HUES6 (cell line): ENCODE measurements at regions not wholly inside any gene's neighbourhood (a gene's known extent, or its start where the extent isn't known, plus 50 kb on each side); places are given as distances from the start of the nearest gene placed in this dataset.
"Not testable (repeated sequence)": the region's sequence is repeated elsewhere in the genome, so short reads cannot be mapped to it uniquely, and the experiment has no call there.

Source experiments
- H3K27ac ChIP-seq: 2 replicates; pipeline ENCODE4 v1.7.0; 2013; ENCODE audit warnings: low read depth, mild to moderate bottlenecking, low read length, inconsistent platforms
- H3K27me3 ChIP-seq: 2 replicates; pipeline ENCODE4 v1.6.1; 2013; ENCODE audit warnings: low read length; ENCODE audit not compliant: control insufficient read depth, insufficient read depth
- H3K36me3 ChIP-seq: 2 replicates; pipeline ENCODE4 v1.6.1; 2013; ENCODE audit warnings: low read length; ENCODE audit not compliant: control insufficient read depth, insufficient read depth
- H3K4me1 ChIP-seq: 2 replicates; pipeline ENCODE4 v1.6.1; 2013; ENCODE audit warnings: low read length; ENCODE audit not compliant: control insufficient read depth, insufficient read depth
- H3K4me3 ChIP-seq: 2 replicates; pipeline ENCODE4 v1.5.1; 2013; ENCODE audit warnings: low read depth, low read length
- H3K9ac ChIP-seq: one replicate; pipeline ENCODE4 v1.6.1; 2013; ENCODE audit warnings: mild to moderate bottlenecking, low read length
- H3K9me3 ChIP-seq: 2 replicates; pipeline ENCODE4 v1.6.1; 2013; ENCODE audit warnings: low read depth, low read length; ENCODE audit not compliant: control insufficient read depth, insufficient read depth

DNA sequence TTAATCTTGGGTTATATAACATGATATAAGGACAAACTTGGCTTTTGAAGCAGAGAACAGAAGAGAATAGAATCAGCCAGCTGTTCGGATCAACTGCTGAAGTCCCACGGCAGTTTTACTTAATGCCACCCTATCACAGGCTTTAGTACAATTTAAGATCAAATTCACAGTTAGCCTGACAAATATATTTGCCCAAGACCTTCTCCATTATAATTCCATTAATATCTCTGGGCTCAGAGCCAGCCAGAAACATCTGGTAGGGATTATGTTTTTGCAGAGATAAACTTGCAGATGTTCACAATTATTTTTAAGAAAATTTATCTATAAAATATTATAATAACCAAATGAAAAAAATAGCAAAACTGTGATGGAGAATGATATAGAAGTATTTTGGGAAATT lies 381.4 kb downstream of the RAD51AP2 start:
- Histone ChIP-seq H3K9me3 (no peaks in the 10 kb centered on the region), H3K27me3 (no peaks in the 10 kb centered on the region), H3K27ac (no peak overlapping the region), H3K9ac (no peak overlapping the region), H3K4me3 (no peak overlapping the region), H3K36me3 (no peaks in the 10 kb centered on the region), H3K4me1 (peaks cover 4% of the 10 kb centered on the region; the same call in 1 of the 2 replicates)

DNA sequence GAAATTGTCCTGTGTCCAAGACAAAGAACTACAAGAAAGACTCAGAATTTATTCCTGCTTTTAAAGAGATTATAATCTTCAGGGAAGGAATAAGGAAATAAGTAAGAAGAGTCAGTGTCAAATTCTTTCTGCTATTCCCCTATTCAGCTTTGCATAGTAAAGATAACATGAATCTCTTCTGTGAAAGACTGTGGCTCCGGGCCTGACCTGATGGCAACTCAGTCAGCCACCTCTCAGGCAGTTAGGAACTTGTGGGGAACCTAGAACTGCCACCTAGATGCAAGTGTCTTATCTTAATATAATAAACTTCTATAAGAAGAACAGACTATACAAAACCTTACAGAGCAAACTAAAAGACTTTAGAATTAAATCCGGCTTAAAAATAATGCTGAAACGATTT lies 382.0 kb downstream of the RAD51AP2 start:
- Histone ChIP-seq H3K36me3 (no peaks in the 10 kb centered on the region), H3K9me3 (no peaks in the 10 kb centered on the region), H3K27me3 (no peaks in the 10 kb centered on the region), H3K27ac (no peak overlapping the region), H3K4me1 (peaks cover 4% of the 10 kb centered on the region; the same call in 1 of the 2 replicates), H3K9ac (no peak overlapping the region), H3K4me3 (no peak overlapping the region)

- H3K9ac ChIP-seq = no peak overlapping the region
- H3K27me3 ChIP-seq = no peaks in the 10 kb centered on the region
- no peaks in the 10 kb centered on the region for H3K9me3 ChIP-seq
- H3K4me3 ChIP-seq = no peak overlapping the region
- H3K27ac ChIP-seq = no peak overlapping the region
- peaks cover 4% of the 10 kb centered on the region; the same call in 1 of the 2 replicates for H3K4me1 ChIP-seq
- no peaks in the 10 kb centered on the region for H3K36me3 ChIP-seq
These were observed 382.6 kb downstream of the RAD51AP2 start for GRCh38 chr2:17135619-17136018.

DNA sequence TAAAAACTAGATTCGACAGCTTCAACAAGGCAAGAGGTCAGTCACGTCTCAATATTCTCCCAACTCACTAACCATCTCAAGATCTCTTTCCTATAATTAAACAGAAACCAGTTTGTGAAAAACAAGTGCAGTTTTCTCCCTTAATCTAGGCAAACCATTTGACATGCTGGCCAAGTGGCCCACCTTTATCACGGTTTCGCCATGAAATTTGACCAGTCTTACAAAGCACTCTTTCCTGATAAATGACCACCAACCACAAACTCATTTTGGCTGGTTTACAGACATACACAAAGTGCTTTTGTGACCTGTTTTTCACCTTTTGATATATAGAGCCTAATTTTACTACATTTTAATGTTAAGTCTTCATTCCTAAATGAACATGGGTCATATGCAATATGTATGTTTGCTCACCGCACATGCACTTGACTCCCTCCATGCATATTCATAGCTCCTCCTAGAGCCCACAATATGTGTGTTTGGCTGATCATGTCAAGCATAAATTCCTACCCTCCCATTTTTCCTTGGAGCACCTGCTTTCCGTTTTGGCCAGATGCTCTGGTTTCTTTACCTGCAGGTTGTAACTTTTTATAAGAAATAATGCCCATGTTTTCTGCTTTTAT lies 385.1 kb downstream of the RAD51AP2 start:
- no peak overlapping the region for H3K27ac ChIP-seq
- H3K36me3 ChIP-seq = no peaks in the 10 kb centered on the region
- no peaks in the 10 kb centered on the region for H3K9me3 ChIP-seq
- no peaks in the 10 kb centered on the region for H3K27me3 ChIP-seq
- H3K9ac ChIP-seq = no peak overlapping the region
- no peak overlapping the region for H3K4me3 ChIP-seq
- H3K4me1 ChIP-seq = peaks cover under 1% of the 10 kb centered on the region; the same call in 1 of the 2 replicates

DNA sequence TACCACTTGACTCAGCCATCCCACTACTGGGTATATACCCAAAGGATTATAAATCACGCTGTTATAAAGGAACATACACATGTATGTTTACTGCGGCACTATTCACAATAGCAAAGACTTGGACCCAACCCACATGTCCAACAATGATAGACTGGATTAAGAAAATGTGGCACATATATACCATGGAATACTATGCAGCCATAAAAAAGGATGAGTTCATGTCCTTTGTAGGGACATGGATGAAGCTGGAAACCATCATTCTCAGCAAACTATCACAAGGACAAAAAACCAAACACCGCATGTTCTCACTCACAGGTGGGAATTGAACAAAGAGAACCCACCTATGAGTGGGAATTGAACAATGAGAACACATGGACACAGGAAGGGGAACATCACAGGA lies 387.6 kb downstream of the RAD51AP2 start:
- not testable (repeated sequence) for H3K27me3 ChIP-seq, H3K9me3 ChIP-seq, H3K4me3 ChIP-seq, H3K9ac ChIP-seq, H3K27ac ChIP-seq, H3K4me1 ChIP-seq, H3K36me3 ChIP-seq

DNA sequence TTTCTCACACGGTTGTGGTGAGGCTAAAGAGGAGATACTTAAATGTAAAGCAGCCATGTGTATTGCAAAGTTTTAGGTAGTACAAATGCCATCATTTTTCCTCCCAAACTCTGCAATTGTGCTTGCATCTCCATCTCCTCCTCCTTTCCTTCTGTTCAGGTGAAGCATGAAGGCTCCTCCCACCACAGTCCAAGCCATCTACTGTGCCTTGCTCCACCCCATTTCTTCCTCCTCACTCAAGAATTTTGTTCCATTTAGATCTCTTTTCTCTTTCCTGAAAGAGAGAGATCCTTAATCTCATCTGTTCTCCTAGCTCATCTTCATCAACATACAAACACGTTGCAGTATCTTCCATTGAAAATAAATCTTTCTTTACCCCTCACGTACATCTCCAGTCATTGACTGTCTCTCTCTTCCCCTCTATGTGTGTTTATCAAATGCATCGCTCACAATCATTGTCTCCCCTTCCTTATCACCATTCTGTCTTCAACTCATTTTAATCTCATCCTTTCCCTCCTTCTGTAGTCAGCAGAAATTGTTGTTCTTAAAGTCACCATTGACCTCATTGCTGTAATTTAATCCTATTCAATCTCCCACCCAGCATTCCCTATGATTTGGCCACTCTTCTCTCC lies 392.1 kb downstream of the RAD51AP2 start:
- H3K9ac ChIP-seq = no peak overlapping the region
- H3K4me1 ChIP-seq = no peaks in the 10 kb centered on the region
- H3K4me3 ChIP-seq = no peak overlapping the region
- H3K36me3 ChIP-seq = no peaks in the 10 kb centered on the region
- no peaks in the 10 kb centered on the region for H3K9me3 ChIP-seq
- no peaks in the 10 kb centered on the region for H3K27me3 ChIP-seq
- no peak overlapping the region for H3K27ac ChIP-seq

GRCh38 chr2:17124575-17125318 lies 393.5 kb downstream of the RAD51AP2 start:
- no peak overlapping the region for H3K27ac ChIP-seq
- H3K9ac ChIP-seq = no peak overlapping the region
- H3K9me3 ChIP-seq = no peaks in the 10 kb centered on the region
- H3K27me3 ChIP-seq = no peaks in the 10 kb centered on the region
- no peaks in the 10 kb centered on the region for H3K4me1 ChIP-seq
- no peaks in the 10 kb centered on the region for H3K36me3 ChIP-seq
- no peak overlapping the region for H3K4me3 ChIP-seq

DNA sequence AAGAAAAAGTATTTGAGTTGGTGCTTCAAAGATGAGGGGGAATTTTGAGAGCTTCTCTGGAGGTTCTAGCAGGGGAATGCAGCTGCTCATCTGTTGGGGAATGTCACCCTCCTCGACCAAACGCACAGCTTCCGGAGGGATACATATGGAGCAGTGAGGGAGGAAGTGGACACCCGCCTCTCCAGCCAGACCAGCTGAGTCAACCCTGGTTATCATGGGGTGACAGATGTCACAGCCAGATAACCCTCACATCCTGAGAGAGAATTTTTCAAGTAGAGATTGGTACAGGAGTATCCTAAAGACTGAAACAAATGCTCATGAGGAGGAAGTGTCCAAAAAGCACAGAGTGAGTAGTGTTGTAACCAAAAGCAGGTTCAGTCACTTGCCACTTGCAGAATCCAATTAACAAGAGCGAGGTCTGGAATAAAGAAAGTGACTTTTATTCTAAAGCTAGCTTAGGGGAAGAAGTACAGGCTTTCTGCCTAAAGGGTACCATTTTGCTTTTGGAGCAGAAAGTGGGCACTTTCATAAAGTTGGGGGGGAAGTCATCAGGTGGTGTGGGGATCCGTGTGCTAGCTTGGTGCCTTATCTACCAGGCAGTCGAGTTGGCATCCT lies 395.2 kb downstream of the RAD51AP2 start:
- no peaks in the 10 kb centered on the region for H3K27me3 ChIP-seq
- no peak overlapping the region for H3K9ac ChIP-seq
- H3K4me3 ChIP-seq = no peak overlapping the region

GRCh38 chr2:17115466-17115865 lies 402.8 kb downstream of the RAD51AP2 start:
- Histone ChIP-seq H3K27me3 (no peaks in the 10 kb centered on the region), H3K36me3 (no peaks in the 10 kb centered on the region), H3K4me3 (no peak overlapping the region), H3K4me1 (no peaks in the 10 kb centered on the region), H3K9ac (no peak overlapping the region), H3K27ac (no peak overlapping the region), H3K9me3 (no peaks in the 10 kb centered on the region)

More for the DNA sequence above, 395.2 kb downstream of the RAD51AP2 start:
- Histone ChIP-seq H3K4me1 (no peaks in the 10 kb centered on the region), H3K27ac (no peak overlapping the region), H3K9me3 (no peaks in the 10 kb centered on the region), H3K36me3 (no peaks in the 10 kb centered on the region)

- H3K27ac ChIP-seq = no peak overlapping the region
- H3K4me1 ChIP-seq = no peaks in the 10 kb centered on the region
- no peaks in the 10 kb centered on the region for H3K36me3 ChIP-seq
- H3K27me3 ChIP-seq = no peaks in the 10 kb centered on the region
- no peak overlapping the region for H3K9ac ChIP-seq
- no peak overlapping the region for H3K4me3 ChIP-seq
- H3K9me3 ChIP-seq = no peaks in the 10 kb centered on the region
These were observed 403.2 kb downstream of the RAD51AP2 start for GRCh38 chr2:17115042-17115441.

DNA sequence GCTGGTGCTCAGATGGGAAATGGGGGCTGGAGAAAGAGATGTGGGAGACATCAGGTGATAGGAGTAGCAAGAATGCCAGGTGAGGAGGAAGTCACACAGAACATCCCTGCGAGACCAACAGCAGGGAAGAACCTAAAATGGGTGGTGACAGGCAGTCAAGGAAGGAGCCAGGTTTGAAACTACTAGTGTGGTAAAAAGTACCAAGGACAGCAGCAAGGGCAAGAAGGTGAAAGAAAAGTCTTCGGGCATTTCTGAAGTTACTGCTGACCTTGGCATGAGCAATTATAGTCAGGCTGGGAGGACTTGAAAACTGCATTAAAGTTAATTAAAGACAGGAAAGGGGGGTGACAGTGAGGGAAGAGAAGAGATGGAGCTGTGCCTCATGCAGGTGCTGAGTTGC lies 410.4 kb downstream of the RAD51AP2 start:
- Histone ChIP-seq H3K27me3 (no peaks in the 10 kb centered on the region), H3K36me3 (no peaks in the 10 kb centered on the region), H3K9me3 (no peaks in the 10 kb centered on the region), H3K4me1 (no peaks in the 10 kb centered on the region), H3K27ac (no peak overlapping the region), H3K9ac (no peak overlapping the region), H3K4me3 (no peak overlapping the region)
